NCI-H146 treated with DMSO at 0.1 percent for 48 hours (cell line): ENCODE measurements at regions not wholly inside any gene's neighbourhood (a gene's known extent, or its start where the extent isn't known, plus 50 kb on each side); places are given as distances from the start of the nearest gene placed in this dataset.

Source experiments
- DNase-seq: peaks from one replicate; lab custom pipeline; 2025; ENCODE audit not compliant: unreplicated experiment; lab: John Stamatoyannopoulos, UW

GRCh38 chr12:98126637-98127335, 388.6 kb upstream of the TMPO start:
- DNase-seq, result peak; percentile 80

- DNase-seq, result no peak
Measured at GRCh38 chr12:98127336-98127679, 388.1 kb upstream of the TMPO start.

DNA sequence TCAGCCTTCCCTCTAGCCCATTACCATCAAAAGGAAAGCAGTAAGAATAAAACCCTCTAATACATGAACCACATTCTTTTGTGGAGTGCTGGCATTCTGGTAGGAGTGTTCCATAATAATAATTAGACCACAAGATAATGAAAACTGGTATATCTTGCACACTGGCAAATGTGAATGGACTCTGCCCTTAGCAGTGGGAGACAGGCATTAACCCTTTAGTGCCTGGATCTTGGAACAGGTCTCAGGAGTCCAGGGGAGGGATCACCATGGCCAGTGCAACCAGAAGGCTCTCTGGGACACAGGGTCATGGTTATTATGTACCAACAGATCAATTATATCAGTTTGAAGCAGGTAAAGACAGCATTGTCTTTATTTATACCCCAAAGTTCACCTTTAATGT, 387.5 kb upstream of the TMPO start:
- no peak for DNase-seq

DNA sequence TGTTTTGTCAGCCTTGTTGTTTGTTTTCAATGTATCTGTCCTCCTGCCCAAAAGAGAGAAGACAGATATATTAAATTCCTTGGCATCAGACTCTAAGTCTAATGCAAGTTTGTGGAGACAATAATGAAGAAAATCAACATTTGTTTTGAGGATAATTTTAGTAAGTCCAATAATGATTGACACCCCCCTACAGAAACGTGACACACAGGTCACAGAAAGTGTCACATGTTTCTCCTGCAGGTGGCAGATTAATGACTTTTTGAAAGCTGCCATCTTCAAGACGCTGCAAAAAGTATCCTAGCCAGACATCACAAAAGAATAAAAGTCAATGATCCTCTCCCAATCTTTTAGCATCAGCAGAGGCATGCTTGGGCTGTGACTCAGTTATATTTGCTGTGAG, 378.8 kb upstream of the TMPO start:
- no peak for DNase-seq

GRCh38 chr12:98137278-98137677, 378.1 kb upstream of the TMPO start:
- no peak for DNase-seq

GRCh38 chr12:98144953-98145352, 370.4 kb upstream of the TMPO start:
- no peak for DNase-seq

DNA sequence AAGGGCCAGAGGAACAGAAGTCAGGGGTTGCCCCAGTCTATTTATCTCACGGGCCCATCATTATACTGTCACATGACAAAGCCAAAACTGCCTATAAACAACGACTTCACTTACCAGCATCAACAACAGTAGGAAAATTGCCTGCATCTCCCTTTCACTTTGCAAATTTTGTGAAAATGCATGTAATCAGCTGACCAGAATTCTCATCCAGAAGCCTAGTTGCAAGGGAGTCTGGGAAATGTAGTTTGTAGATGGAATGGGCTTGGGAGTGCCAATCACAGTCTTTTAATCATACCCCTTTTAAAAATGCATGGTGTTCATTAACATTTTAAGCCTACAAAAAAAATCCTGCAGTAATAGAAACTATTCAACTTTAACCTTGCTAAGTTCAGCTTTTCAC, 369.3 kb upstream of the TMPO start:
- no peak for DNase-seq

GRCh38 chr12:98146487-98146886, 368.9 kb upstream of the TMPO start:
- no peak for DNase-seq

GRCh38 chr12:98149270-98149669, 366.1 kb upstream of the TMPO start:
- no peak for DNase-seq

DNA sequence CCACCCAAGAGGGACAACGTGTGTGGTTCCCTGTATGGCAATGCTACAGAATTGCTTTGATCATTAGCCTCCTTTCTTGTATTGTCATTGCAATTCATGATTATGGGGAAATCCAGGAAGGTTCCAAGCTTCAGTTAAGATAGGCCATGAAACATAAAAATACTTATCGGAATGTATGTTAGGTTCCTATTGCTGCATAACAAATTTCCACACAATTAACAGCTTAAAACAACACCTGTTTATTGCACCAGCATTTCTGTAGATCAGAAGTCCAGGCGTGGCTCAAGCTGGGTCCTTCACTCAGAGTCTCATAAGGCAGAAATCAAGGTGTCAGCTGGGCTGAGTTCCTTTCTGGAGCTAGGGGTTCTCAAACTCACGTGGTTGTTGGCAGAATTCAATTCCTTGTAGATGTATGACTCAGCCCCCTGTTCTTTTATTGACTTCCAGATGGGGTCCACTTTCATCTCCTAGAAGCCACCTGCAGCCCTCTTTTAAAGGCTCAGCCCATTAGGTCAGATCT, 365.6 kb upstream of the TMPO start:
- DNase-seq, result no peak

DNA sequence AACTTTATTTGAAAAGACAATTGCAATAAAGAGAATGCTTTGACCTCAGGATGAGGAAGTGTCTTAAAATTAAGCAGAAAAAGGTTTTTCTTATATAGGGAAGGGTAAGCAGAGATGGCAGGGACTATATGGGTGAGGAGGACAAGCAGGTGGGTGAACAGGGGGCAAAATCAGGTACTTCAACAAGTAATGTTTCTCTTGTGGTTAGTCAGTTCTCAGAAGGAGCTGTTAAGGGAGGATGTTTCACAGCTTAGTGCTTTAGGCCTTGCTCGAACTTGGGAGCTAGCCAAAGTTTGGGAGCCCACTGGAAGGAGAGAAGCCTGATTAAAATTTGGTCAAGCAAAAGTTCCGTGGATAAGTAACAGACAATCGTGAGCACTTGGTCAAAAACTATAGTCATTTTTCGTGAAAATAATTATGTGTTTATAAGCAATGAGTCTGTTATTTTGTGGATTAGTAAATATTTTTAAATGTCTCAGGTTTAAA, 364.2 kb upstream of the TMPO start:
- no peak for DNase-seq

DNA sequence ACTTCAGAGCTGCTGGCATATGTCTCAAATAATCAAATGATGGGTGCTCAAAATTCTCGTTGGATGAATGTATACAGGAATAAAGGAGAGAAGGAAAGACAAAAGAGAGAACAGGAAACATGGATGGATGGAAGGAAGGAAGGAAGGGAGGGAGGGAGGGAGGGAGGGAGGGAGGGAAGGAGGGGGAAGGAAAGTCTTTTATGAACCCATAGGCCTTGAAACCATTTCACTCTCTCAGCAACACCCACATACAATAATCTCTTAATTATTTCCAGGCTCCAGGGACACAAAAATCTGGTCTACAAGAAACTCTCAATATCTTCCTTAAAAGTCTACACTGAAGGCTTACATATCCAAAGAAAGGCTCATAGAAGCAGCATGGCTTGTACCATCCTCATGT, 363.4 kb upstream of the TMPO start:
- DNase-seq, result no peak

GRCh38 chr12:98154850-98155249, 360.5 kb upstream of the TMPO start:
- peak; percentile 82 for DNase-seq

GRCh38 chr12:98156697-98157096, 358.7 kb upstream of the TMPO start:
- no peak for DNase-seq

DNA sequence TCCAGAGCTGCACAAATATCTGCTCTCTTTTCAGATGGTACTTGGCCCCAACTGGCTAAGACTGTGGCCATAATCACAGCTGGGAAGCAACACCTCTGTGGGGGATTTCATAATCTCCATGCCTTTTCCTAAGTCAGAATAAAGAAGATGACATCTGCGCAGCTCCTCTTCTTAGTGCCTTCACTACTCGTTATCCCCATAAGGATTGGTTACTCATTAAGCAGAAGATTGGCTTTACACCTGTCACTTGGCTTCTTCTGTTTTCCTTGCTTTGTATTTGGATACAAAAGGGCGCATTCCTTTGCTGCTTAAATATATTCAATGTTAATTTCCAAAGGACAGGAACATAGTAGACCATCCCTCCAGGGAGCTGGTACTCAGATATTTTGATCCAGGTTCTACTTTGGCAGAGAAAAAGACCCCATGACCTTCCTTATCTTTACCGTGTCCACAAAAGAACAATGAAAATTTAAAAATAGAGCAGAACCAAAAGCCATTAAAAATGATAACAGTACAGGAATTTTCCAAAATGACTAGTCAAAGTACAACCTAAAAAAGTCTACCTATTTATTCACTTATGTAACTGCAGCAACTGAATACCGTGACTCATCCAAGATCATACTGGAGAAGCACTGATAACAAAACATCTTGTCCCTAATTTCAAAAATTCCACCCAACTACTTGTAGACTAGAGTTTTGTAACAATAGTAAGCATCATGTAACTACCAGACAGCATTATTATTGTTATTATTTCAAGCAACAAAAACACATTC, 352.3 kb upstream of the TMPO start:
- no peak for DNase-seq

DNA sequence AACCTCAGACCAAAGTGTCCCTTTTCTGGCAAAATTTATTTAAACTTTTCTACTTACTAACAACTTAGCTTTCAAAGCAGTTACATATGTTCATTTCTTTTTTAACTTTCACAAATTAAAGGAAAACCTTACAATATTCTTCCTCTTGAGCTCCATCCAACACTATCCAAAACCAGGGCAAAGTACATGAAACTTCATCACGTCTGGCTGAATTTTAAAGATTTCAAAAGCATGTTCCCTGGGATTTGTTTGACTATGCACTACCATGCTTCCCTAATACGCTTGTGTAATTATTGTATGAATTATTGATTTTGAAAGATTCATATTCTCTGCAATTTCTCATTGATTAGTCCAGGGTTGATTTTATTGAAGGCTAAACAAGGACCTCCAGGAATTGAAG, 343.1 kb upstream of the TMPO start:
- DNase-seq, result no peak

DNA sequence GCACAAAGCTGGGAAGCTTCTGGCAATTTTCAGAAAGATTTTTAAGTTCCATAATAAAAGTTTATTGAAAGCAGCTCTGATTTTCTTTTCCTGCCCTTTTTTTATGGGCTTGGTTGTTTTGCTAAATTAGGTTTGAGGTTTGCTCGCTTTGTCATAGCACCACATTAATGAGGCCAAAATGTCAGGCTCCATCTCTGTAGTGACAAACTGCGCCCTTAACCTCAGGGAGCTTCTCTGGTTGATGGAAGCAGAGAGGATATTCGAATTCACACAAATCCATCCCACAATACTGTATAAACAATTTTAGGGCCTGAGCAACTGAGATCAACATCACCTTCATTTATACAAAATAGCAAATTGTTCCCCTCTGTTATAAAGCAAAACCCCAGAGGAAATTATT, 342.6 kb upstream of the TMPO start:
- no peak for DNase-seq

- no peak for DNase-seq
Measured at GRCh38 chr12:98173773-98174427, 341.5 kb upstream of the TMPO start.

DNA sequence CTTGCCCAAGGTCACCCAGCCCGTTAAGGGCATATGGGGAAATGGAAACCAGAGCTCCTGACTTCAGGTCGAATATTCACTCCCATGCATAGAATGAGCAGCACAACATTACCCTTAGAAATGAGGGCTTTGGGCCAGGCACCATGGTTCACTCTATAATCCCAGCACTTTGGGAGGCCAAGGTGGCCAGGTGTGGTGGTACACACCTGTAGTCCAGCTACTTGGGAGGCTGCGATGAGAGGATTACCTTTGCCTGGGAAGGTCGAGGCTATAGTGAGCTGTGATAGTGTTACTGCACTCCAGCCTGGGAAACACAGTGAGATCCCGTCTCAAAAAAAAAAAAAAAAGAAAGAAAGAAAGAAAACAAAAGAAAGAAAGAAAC, 341.0 kb upstream of the TMPO start:
- DNase-seq, result no peak

GRCh38 chr12:98178126-98178525, 337.3 kb upstream of the TMPO start:
- DNase-seq, result no peak

DNA sequence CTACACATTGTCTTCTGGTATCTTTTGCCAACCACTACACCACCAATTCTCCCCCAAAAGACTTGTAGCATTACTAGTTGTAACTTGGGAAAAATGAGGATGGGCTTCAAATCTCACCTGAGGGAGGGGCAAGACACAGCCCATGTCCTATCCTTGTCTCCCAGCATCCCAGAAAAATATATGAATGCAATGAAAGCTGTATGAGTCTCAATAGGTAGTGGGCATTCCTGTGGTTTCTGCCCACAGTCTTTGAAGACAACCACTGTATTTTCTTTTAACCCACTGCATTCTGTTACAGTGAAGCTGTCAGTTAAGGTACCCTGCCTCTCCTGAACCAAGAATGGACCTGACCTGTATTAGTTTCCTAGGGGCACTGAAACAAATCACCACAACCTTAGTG, 336.2 kb upstream of the TMPO start:
- no peak for DNase-seq

DNA sequence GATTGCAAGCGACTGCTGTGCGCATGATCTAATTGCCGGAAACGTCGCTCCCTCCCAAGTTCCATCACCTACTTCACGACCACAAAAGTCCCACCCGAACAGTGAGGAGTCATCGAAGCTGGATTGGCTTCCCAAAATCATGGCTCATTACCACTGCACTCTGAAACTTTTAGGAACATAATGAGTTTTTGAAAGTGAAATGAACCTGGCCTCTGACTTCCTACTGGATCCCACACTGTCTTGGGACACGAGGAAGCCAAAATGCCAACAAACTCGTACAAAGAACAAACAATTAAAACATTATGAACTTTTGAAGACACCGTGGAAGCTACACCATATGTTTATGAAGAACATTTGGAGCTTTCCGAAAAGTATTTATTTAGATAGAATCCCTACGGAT, 334.8 kb upstream of the TMPO start:
- no peak for DNase-seq
